Gastrocnemius medialis (tissue), 4 donors: ENCODE measurements at regions not wholly inside any gene's neighbourhood (a gene's known extent, or its start where the extent isn't known, plus 50 kb on each side); places are given as distances from the start of the nearest gene placed in this dataset.
"Not testable (repeated sequence)": the region's sequence is repeated elsewhere in the genome, so short reads cannot be mapped to it uniquely, and the experiment has no call there.

Source experiments
- CTCF ChIP-seq, 5 experiments: fragments of 450-650 bp in 3 of 5; fragments of 200-600 bp in 2 of 5; sonication (generic) in 2 of 5; IDR thresholded peaks in 4 of 5; conservative IDR thresholded peaks in 1 of 5; 1 replicate in 4 of 5; 2 replicates in 1 of 5; pipeline ENCODE4 v1.5.1; 2016 to 2019; ENCODE audit warnings: antibody characterized with exemption in 5 of 5, mild to moderate bottlenecking in 3 of 5, moderate library complexity in 3 of 5
- POLR2A ChIP-seq, 2 donors: fragments of 450-650 bp; IDR thresholded peaks; one replicate each; pipeline ENCODE4 v1.6.1; 2017; ENCODE audit warnings: antibody characterized with exemption in 2 of 2, mild to moderate bottlenecking in 2 of 2, moderate library complexity in 2 of 2

DNA sequence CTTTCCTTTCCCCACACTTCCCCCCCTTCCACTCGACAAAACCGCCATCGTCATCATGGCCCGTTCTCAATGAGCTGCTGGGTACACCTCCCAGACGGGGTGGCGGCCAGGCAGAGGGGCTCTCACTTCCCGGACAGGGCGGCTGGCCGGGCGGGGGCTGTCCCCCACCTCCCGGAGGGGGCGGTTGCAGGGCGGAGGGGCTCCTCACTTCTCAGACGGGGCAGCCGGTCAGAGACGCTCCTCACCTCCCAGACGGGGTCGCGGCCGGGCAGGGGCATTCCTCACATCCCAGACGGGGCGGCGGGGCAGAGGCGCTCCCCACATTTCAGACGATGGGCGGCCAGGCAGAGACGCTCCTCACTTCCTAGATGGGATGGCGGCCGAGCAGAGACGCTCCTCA, 74.2 kb upstream of the OSTN start:
- TF ChIP-seq CTCF (IDR thresholded peaks at IDR 0.05 in 4 of 5, conservative IDR thresholded peaks at IDR 0.05 in 1 of 5); POLR2A (IDR thresholded peaks at IDR 0.05): not testable (repeated sequence)
